ENCODE measurements at regions not wholly inside any gene's neighbourhood (a gene's known extent, or its start where the extent isn't known, plus 50 kb on each side); places are given as distances from the start of the nearest gene placed in this dataset.
"Not testable (repeated sequence)": the region's sequence is repeated elsewhere in the genome, so short reads cannot be mapped to it uniquely, and the experiment has no call there.

- Histone ChIP-seq H3F3A (replicated peaks; ENCODE audit: insufficient read depth) (no peaks in the 10 kb centered on the region), H3K27me3 (ENCODE audit: insufficient read depth) (no peaks in the 10 kb centered on the region), H3K27ac (ENCODE audit: low read depth in 2 of 2, low read length in 1 of 2) (no peak overlapping the region), H4K20me1 (ENCODE audit: insufficient read depth) (no peaks in the 10 kb centered on the region), H3K79me2 (ENCODE audit: insufficient read depth) (no peaks in the 10 kb centered on the region), H2AFZ (ENCODE audit: low read depth) (no peak overlapping the region), H3K9me2 (no peaks in the 10 kb centered on the region), H3K9me3 (no peaks in the 10 kb centered on the region), H3K4me2 (no peak overlapping the region), H3K4me3 (ENCODE audit: low read depth in 2 of 2, low read length in 1 of 2) (no peak overlapping the region), H3K36me3 (replicated peaks in 1 of 2; ENCODE audit: control insufficient read depth in 1 of 2, insufficient read depth in 2 of 2, low read length in 1 of 2) (no peaks in the 10 kb centered on the region), H3K4me1 (ENCODE audit: control insufficient read depth in 1 of 2, insufficient read depth in 2 of 2, low read depth in 1 of 2, low read length in 1 of 2) (no peaks in the 10 kb centered on the region), H3K9ac (no peak overlapping the region)
- WGBS (ENCODE audit: low lambda C conversion rate): 4% methylated on average over 1 of the region's 1 CpG
- TF ChIP-seq RAD21 (IDR thresholded peaks at IDR 0.05; ENCODE audit: low read length): no peak
- no peak for TF ChIP-seq EP300 (IDR thresholded peaks at IDR 0.05; ENCODE audit: borderline replicate concordance in 1 of 2, low read depth in 1 of 2, low read length in 1 of 2)
- no peak for TF ChIP-seq NRF1 (IDR thresholded peaks at IDR 0.05; ENCODE audit: low read depth, low read length)
- no peak for TF ChIP-seq SIN3A (IDR thresholded peaks at IDR 0.05; ENCODE audit: borderline replicate concordance, low read depth, low read length)
- TF ChIP-seq FOSL2 (IDR thresholded peaks at IDR 0.05; ENCODE audit: borderline replicate concordance, low read depth): no peak
- TF ChIP-seq GATA2 (CRISPR knock-in tag; IDR thresholded peaks at IDR 0.05): no peak
- no peak for TF ChIP-seq RFX5 (IDR thresholded peaks at IDR 0.05; ENCODE audit: low read length)
- no peak for TF ChIP-seq ZBTB33 (IDR thresholded peaks at IDR 0.05; ENCODE audit: borderline replicate concordance, low read depth)
- no peak for TF ChIP-seq MEF2A (IDR thresholded peaks at IDR 0.05; ENCODE audit: borderline replicate concordance, low read depth)
- TF ChIP-seq PBX3 (IDR thresholded peaks at IDR 0.05): no peak
- no peak for TF ChIP-seq USF1 (IDR thresholded peaks at IDR 0.05; ENCODE audit: borderline replicate concordance, low read depth)
- TF ChIP-seq YY1 (IDR thresholded peaks at IDR 0.05; ENCODE audit: low read depth): no peak
- TF ChIP-seq TCF12 (IDR thresholded peaks at IDR 0.05): no peak
- TF ChIP-seq CTCF (IDR thresholded peaks at IDR 0.05): no peak
- TF ChIP-seq MXI1 (IDR thresholded peaks at IDR 0.05; ENCODE audit: low read depth, low read length): no peak
- TF ChIP-seq GABPA (IDR thresholded peaks at IDR 0.05; ENCODE audit: low read depth): no peak
- TF ChIP-seq USF2 (IDR thresholded peaks at IDR 0.05; ENCODE audit: borderline replicate concordance, low read depth, low read length): no peak
- TF ChIP-seq FOXJ3 (CRISPR knock-in tag; IDR thresholded peaks at IDR 0.05): no peak
- DNase-seq: no peak
- CTCF ChIA-PET: no interaction called here
- POLR2A ChIA-PET: no interaction called here
These were observed 581.5 kb downstream of the STIM2 start for GRCh38 chr4:27442146-27442545.

GRCh38 chr4:27442661-27443060, 582.0 kb downstream of the STIM2 start:
- H3K9ac ChIP-seq; H3K27ac ChIP-seq (ENCODE audit: low read depth in 2 of 2, low read length in 1 of 2); H3K4me2 ChIP-seq; H3K36me3 ChIP-seq (replicated peaks in 1 of 2; ENCODE audit: control insufficient read depth in 1 of 2, insufficient read depth in 2 of 2, low read length in 1 of 2); POLR2A ChIA-PET; H3K9me2 ChIP-seq; H3K79me2 ChIP-seq (ENCODE audit: insufficient read depth); CTCF ChIA-PET; H3F3A ChIP-seq (replicated peaks; ENCODE audit: insufficient read depth); H3K9me3 ChIP-seq; H3K4me1 ChIP-seq (ENCODE audit: control insufficient read depth in 1 of 2, insufficient read depth in 2 of 2, low read depth in 1 of 2, low read length in 1 of 2); H2AFZ ChIP-seq (ENCODE audit: low read depth); H4K20me1 ChIP-seq (ENCODE audit: insufficient read depth); DNase-seq; H3K4me3 ChIP-seq (ENCODE audit: low read depth in 2 of 2, low read length in 1 of 2); H3K27me3 ChIP-seq (ENCODE audit: insufficient read depth): not testable (repeated sequence)
- 4% methylated on average over 4 of the region's 4 CpGs for WGBS (ENCODE audit: low lambda C conversion rate)

All from SK-N-SH (cell line).